ENCODE measurements at regions not wholly inside any gene's neighbourhood (a gene's known extent, or its start where the extent isn't known, plus 50 kb on each side); places are given as distances from the start of the nearest gene placed in this dataset.

DNA sequence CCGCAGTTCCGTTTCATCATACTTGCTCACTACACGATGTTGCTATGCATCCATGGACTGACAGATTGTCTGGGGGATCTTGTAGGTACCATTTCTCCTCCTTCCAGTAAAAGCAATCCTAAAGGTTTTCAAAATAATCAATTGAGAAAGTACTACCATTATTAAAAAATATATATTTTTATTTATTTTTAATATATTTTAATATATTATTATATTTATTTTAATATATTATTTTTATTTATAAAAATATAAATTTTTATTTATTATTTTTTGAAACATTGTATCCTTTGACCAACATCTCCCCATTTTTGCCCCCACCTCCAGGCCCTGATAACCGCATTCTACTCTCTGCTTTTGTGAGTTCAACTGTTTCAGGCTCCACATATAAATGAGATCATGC is 237.6 kb upstream of the IRX4 start:
- no peak overlapping the region for H3K9ac ChIP-seq (ENCODE audit: low read depth, low read length)
- no peaks in the 10 kb centered on the region; the same call in 1 of the 2 replicates for H3K27me3 ChIP-seq (ENCODE audit: insufficient read depth, low read length)

DNA sequence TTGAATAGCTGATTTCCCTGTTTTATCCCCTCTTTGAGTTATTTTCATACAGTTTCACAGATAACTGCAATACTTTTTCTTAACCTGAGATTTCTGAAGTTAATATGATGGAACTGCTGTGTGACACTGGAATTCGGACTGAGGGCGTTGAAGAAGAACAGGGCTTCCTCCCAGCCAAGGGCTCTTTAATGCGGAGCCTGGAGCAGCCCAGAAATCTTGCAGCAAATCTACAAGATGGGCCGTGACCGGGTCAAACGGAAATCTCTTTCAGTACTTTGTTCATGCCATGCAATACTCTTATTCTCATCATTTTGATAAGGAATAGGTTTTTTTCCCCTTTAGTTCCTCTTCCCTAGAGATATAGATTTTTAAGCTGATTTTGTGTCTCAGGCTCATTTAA is 236.8 kb upstream of the IRX4 start:
- no peak overlapping the region for H3K27ac ChIP-seq (ENCODE audit: low read length)
- H3K36me3 ChIP-seq (ENCODE audit: insufficient read depth, low read depth, low read length), result no peaks in the 10 kb centered on the region
- no peak overlapping the region for H3K9ac ChIP-seq (ENCODE audit: low read depth, low read length)
- H3K4me1 ChIP-seq (ENCODE audit: insufficient read depth, low read length), result no peaks in the 10 kb centered on the region
- H3K4me3 ChIP-seq (ENCODE audit: low read length), result no peak overlapping the region
- H3K27me3 ChIP-seq (ENCODE audit: insufficient read depth, low read length), result no peaks in the 10 kb centered on the region; the same call in 1 of the 2 replicates
- peaks cover 3% of the 10 kb centered on the region; the same call in 1 of the 2 replicates for H3K9me3 ChIP-seq (ENCODE audit: insufficient read depth, low read depth, low read length)

More for the DNA sequence above, 237.6 kb upstream of the IRX4 start:
- Histone ChIP-seq H3K27ac (ENCODE audit: low read length) (no peak overlapping the region), H3K36me3 (ENCODE audit: insufficient read depth, low read depth, low read length) (no peaks in the 10 kb centered on the region), H3K4me1 (ENCODE audit: insufficient read depth, low read length) (no peaks in the 10 kb centered on the region), H3K9me3 (ENCODE audit: insufficient read depth, low read depth, low read length) (peaks cover 3% of the 10 kb centered on the region; the same call in 1 of the 2 replicates), H3K4me3 (ENCODE audit: low read length) (no peak overlapping the region)

DNA sequence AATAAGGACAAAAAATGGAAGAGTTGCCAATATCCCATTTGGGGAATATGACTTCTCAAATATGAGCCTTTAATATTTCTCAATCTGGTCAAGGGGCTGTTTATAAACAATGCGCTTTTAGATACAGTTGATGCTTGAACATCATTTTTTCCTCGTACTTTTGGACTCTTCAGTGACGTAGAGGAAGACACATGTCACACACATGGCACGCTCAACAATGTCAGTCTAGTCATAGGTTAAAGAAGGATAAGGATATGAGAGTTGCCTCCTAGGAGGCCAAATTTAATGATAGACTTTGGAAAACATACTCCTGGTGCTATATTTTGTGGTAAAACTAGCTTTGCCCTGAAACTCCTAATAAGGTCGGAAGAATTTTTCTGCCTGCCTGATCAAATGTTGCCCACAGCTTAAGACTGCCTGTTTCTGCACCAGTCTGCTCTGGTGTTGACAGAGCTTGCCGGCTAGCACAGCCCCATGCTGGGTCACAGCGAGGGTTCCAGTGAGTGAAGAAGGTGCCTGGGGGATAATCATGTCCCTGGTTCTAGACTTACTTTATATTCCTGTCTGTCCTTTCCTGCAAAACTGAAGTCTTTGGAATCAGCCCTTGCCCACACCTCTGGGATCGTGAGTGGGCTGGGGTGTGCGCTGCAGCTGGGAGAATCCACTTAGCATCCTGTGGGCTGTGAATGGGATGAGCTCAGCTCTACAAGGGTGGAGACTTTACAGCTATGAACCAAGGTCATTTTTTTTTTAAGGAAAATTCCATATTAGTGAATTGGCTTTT is 230.8 kb upstream of the IRX4 start:
- Histone ChIP-seq H3K36me3 (ENCODE audit: insufficient read depth, low read depth, low read length) (no peaks in the 10 kb centered on the region), H3K4me1 (ENCODE audit: insufficient read depth, low read length) (no peaks in the 10 kb centered on the region), H3K4me3 (ENCODE audit: low read length) (no peak overlapping the region), H3K9ac (ENCODE audit: low read depth, low read length) (no peak overlapping the region), H3K27me3 (ENCODE audit: insufficient read depth, low read length) (no peaks in the 10 kb centered on the region; the same call in 1 of the 2 replicates), H3K9me3 (ENCODE audit: insufficient read depth, low read depth, low read length) (no peaks in the 10 kb centered on the region), H3K27ac (ENCODE audit: low read length) (no peak overlapping the region)

DNA sequence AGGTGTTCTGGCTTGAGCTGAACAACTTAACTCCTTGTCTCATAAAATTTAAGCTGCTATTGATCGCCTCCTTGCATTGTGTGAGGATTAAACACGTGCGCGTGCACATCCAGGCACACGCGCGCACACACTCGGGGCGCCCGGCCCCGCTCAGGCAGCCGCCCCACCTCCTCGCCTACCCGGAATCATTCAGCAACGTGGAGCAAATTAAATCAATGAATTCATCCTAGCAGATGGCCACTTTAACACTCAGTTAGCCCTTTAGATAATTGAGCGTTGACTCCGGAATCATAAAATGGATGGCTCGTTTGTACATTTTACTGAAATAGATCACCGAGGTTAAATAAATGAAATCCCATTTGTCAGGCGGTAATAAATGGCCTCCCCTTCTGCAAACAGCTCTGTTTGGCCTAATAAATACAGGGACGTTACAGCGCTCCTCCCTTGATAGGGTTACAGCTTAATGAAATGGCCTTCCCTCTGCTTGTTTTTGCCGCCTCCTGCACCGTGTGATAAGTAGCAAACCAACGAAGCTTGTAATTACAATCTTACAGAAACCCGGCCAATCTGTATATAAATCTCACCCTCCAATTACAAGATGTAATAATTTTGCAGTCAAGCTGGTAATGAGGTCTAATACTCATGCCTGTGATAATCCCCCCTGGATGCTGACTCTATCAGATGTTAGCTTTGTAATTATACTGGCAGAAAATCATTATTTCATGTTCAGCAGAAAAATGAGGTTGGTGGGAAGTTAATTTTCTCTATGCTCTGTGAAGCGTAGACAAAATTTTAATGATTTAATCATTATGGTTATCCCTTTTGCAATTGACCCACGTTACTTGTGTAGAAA is 229.7 kb upstream of the IRX4 start:
- H3K36me3 ChIP-seq (ENCODE audit: insufficient read depth, low read depth, low read length), result no peaks in the 10 kb centered on the region
- H3K9me3 ChIP-seq (ENCODE audit: insufficient read depth, low read depth, low read length), result no peaks in the 10 kb centered on the region
- H3K27ac ChIP-seq (ENCODE audit: low read length), result no peak overlapping the region
- no peaks in the 10 kb centered on the region for H3K27me3 ChIP-seq (ENCODE audit: insufficient read depth, low read length)
- H3K4me1 ChIP-seq (ENCODE audit: insufficient read depth, low read length), result no peaks in the 10 kb centered on the region
- H3K9ac ChIP-seq (ENCODE audit: low read depth, low read length), result no peak overlapping the region
- no peak overlapping the region for H3K4me3 ChIP-seq (ENCODE audit: low read length)

DNA sequence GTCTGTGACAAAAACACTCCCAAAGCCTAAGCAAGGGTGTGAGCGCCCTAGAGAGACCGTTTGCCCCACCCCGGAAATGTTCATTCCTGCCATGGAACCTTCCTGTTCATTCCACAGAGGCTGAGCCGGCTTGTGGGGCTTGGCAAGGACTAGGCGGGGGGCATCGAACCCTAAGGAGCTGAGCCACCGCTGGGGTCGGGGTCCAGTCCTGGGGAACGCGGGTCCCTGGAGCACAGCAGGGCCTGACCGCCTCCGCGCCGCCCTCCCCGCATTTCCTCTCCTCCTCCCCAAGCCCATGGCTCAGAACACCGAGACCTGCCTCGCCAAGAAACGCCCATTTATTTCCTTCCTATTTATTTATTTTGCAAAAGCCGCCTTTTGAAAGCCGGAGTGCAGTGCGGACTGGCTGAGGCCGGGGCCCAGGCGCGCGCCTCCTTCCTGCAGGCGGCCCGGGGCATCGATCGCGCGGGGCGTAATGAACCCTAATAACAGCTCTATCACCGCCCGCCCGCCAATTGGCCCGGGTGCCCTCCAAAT is 228.9 kb upstream of the IRX4 start:
- Histone ChIP-seq H3K9ac (ENCODE audit: low read depth, low read length) (no peak overlapping the region), H3K27ac (ENCODE audit: low read length) (no peak overlapping the region), H3K9me3 (ENCODE audit: insufficient read depth, low read depth, low read length) (no peaks in the 10 kb centered on the region), H3K4me1 (ENCODE audit: insufficient read depth, low read length) (no peaks in the 10 kb centered on the region), H3K27me3 (ENCODE audit: insufficient read depth, low read length) (no peaks in the 10 kb centered on the region), H3K36me3 (ENCODE audit: insufficient read depth, low read depth, low read length) (no peaks in the 10 kb centered on the region), H3K4me3 (ENCODE audit: low read length) (no peak overlapping the region)

DNA sequence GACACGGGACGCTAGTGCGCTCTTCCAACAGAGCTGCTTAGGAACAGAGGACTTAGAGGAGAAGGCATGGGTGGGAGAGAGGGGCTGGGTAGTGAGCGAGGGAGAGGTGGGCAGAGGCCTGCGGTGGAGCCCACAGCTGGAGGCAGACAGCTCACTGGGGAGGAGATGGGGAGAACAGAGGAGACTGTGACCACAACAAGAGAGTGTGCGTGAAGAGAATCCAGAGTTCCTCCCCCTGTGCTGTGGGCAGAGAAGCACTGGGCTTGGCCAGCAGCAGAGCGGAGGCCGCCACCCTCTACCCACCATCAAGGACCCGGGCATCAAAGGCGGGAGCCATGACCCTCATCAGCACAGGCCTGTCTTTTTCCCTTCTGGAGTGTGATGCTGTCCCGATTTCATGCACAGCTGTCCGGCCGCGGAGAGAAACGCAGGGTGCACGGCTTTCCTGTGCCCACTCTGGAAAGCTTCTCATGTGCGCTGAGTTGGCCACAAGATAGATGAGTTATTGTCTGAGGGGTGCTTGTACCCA is 228.3 kb upstream of the IRX4 start:
- no peaks in the 10 kb centered on the region for H3K4me1 ChIP-seq (ENCODE audit: insufficient read depth, low read length)
- no peaks in the 10 kb centered on the region for H3K9me3 ChIP-seq (ENCODE audit: insufficient read depth, low read depth, low read length)
- no peak overlapping the region for H3K4me3 ChIP-seq (ENCODE audit: low read length)
- no peaks in the 10 kb centered on the region for H3K27me3 ChIP-seq (ENCODE audit: insufficient read depth, low read length)
- H3K27ac ChIP-seq (ENCODE audit: low read length), result no peak overlapping the region
- H3K36me3 ChIP-seq (ENCODE audit: insufficient read depth, low read depth, low read length), result no peaks in the 10 kb centered on the region
- H3K9ac ChIP-seq (ENCODE audit: low read depth, low read length), result no peak overlapping the region

DNA sequence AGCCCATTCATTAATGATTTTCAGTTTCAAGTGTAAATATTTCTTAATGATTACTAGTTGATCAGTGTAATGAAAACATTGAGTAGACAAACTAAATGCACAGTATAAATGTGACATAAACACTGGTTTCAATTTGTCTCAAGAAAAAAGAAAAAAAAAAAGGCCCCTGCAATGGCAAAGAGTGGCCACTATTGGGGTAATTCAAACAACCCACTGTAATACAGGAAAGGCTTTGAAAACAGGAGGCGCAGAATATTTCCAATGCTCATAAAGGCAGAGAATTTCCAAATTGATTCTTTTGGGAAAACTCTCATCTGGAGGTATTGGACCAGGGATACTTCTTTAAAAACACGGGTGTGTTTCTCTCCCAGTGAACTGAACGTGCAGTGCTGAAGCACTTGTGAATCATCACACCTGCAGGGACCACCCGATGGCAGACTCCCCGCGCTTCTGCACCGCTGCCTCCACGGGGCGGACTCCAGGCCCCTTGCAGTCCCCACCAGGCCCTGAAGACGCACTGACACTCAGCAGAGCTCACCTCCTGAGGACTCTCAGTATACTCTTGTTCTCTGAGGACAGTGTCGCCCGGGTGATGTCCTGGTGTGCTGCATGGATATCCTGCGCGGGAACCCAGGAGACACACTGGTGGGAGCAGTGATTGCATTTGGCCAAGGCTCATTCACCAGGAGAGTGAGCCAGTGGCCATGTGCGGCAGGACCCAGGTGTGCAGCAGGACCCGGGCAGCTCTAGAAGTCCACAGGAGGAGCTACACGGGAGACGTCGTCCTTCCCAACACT is 227.6 kb upstream of the IRX4 start:
- no peaks in the 10 kb centered on the region for H3K27me3 ChIP-seq (ENCODE audit: insufficient read depth, low read length)
- no peak overlapping the region for H3K4me3 ChIP-seq (ENCODE audit: low read length)
- H3K9me3 ChIP-seq (ENCODE audit: insufficient read depth, low read depth, low read length), result no peaks in the 10 kb centered on the region
- no peak overlapping the region for H3K27ac ChIP-seq (ENCODE audit: low read length)
- no peak overlapping the region for H3K9ac ChIP-seq (ENCODE audit: low read depth, low read length)
- H3K36me3 ChIP-seq (ENCODE audit: insufficient read depth, low read depth, low read length), result no peaks in the 10 kb centered on the region
- no peaks in the 10 kb centered on the region for H3K4me1 ChIP-seq (ENCODE audit: insufficient read depth, low read length)

DNA sequence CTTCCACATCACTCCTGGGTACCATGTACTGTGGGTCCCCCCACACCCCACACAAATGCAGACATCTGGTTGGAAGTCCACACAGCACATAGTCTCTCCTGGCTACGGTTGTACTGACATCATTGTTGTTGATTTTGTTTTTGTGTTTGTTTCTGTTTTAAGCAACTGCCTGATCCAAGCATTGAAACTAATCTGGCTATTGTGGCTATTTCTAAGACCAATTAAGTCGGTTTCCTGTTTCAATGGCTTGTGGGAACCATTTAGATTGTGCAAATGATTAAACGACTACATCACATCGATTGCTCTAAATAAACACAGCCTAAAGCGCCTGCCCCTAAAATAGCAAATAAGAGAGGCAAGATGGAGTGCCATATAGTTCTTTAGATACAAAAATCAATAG is 226.8 kb upstream of the IRX4 start:
- H3K27me3 ChIP-seq (ENCODE audit: insufficient read depth, low read length), result no peaks in the 10 kb centered on the region

DNA sequence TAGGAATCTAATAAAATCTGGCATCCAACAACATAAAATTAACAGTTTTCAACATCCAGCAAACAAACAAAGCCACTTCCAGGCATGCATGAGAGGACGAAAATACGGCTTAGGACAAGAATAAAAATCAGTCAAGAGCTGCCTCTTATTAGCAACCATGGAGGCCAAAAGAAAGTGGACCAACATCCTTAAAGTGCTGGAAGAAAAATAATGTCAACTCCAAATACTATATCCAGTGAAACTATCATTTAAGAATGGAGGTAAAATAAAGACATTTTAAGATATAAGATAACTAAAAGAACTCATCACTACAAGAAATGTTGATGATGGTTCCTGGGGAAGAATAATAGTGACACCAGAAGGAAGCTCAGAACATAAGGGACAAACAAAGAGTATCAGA is 224.0 kb upstream of the IRX4 start:
- Histone ChIP-seq H3K36me3 (ENCODE audit: insufficient read depth, low read depth, low read length) (no peaks in the 10 kb centered on the region), H3K4me1 (ENCODE audit: insufficient read depth, low read length) (no peaks in the 10 kb centered on the region), H3K27ac (ENCODE audit: low read length) (no peak overlapping the region), H3K4me3 (ENCODE audit: low read length) (no peak overlapping the region), H3K9ac (ENCODE audit: low read depth, low read length) (no peak overlapping the region), H3K27me3 (ENCODE audit: insufficient read depth, low read length) (no peaks in the 10 kb centered on the region), H3K9me3 (ENCODE audit: insufficient read depth, low read depth, low read length) (no peaks in the 10 kb centered on the region)

More for the DNA sequence above, 226.8 kb upstream of the IRX4 start:
- Histone ChIP-seq H3K9ac (ENCODE audit: low read depth, low read length) (no peak overlapping the region), H3K9me3 (ENCODE audit: insufficient read depth, low read depth, low read length) (no peaks in the 10 kb centered on the region), H3K27ac (ENCODE audit: low read length) (no peak overlapping the region), H3K4me3 (ENCODE audit: low read length) (no peak overlapping the region), H3K4me1 (ENCODE audit: insufficient read depth, low read length) (no peaks in the 10 kb centered on the region), H3K36me3 (ENCODE audit: insufficient read depth, low read depth, low read length) (no peaks in the 10 kb centered on the region)

DNA sequence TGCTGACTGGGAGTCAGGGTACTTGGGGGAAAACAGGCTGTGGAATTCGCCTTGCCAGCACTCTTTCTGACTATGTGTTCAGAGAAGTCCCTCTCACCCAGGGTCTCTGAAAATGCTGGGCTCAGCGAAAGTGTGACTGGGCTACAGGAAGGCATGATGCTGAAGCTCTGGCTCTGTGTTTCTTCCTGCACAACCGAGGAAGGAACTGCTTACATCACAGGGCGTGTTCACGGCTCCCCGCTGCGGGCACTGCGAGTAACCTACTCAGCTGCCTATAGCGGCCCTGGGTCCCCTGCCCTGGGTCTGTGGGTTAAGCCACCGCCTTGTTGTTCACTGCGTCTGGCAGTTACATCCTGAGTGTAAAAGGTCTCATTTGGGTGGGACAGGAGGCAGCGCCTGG is 222.4 kb upstream of the IRX4 start:
- no peak overlapping the region for H3K9ac ChIP-seq (ENCODE audit: low read depth, low read length)
- H3K27me3 ChIP-seq (ENCODE audit: insufficient read depth, low read length), result no peaks in the 10 kb centered on the region
- no peak overlapping the region for H3K27ac ChIP-seq (ENCODE audit: low read length)
- no peaks in the 10 kb centered on the region for H3K36me3 ChIP-seq (ENCODE audit: insufficient read depth, low read depth, low read length)
- H3K9me3 ChIP-seq (ENCODE audit: insufficient read depth, low read depth, low read length), result no peaks in the 10 kb centered on the region
- H3K4me3 ChIP-seq (ENCODE audit: low read length), result no peak overlapping the region
- H3K4me1 ChIP-seq (ENCODE audit: insufficient read depth, low read length), result no peaks in the 10 kb centered on the region

DNA sequence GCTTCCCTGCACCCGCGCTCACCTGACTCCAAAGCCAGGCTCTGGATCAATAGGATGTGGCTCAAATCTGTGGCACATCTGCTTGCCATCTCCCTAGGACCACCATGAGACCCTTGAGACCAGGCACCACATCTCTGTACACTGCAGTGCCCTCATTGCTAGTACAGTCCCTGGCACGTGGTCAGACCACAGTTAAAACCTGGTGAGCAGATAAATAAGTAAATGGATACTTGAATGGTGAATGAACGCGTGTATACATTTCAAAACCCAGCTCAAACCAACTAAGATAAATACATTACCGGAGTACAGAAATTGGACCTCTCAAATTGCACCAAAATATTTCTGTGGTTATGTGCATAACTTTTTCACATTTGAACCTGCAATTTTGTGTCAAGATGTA is 221.2 kb upstream of the IRX4 start:
- no peaks in the 10 kb centered on the region for H3K36me3 ChIP-seq (ENCODE audit: insufficient read depth, low read depth, low read length)
- no peaks in the 10 kb centered on the region for H3K27me3 ChIP-seq (ENCODE audit: insufficient read depth, low read length)
- no peak overlapping the region for H3K4me3 ChIP-seq (ENCODE audit: low read length)
- no peaks in the 10 kb centered on the region for H3K4me1 ChIP-seq (ENCODE audit: insufficient read depth, low read length)
- H3K9ac ChIP-seq (ENCODE audit: low read depth, low read length), result no peak overlapping the region
- no peaks in the 10 kb centered on the region for H3K9me3 ChIP-seq (ENCODE audit: insufficient read depth, low read depth, low read length)
- H3K27ac ChIP-seq (ENCODE audit: low read length), result no peak overlapping the region

All from iPS-20b (cell line).